ENCODE measurements at regions not wholly inside any gene's neighbourhood (a gene's known extent, or its start where the extent isn't known, plus 50 kb on each side); places are given as distances from the start of the nearest gene placed in this dataset.

DNA sequence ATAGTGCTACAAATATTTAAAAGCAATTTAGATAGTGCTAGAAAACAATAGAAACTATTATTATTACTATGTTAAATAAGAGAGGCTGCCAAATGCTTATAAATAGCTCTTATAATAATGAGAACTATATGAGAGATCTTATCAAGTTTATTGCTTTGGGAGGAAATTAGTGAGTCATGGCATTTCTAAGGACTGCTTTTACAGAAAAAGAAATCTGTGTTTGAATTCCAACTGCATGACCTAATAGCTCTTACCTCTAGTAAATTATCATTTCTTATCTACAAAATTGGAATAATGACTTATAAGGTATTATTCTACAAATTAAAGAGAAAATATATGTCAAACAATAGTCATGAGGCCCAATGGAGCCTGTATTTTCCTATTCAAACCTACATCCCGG is 177.2 kb downstream of the GABRG1 start:
- no peak overlapping the region for H3K4me3 ChIP-seq
- ATAC-seq = no peak
- no peaks in the 10 kb centered on the region for H3K36me3 ChIP-seq
- WGBS, 2 donors (ENCODE audit: low coverage in 1 of 2) = 78% methylated on average over 1 of the region's 1 CpG; no CpG with 5 or more reads in 1 of the 2 donors
- no peaks in the 10 kb centered on the region for H3K9me3 ChIP-seq
- TF ChIP-seq EP300 (IDR thresholded peaks at IDR 0.05) (no peak), POLR2A (IDR thresholded peaks at IDR 0.05) (no peak), POLR2AphosphoS5 (IDR thresholded peaks at IDR 0.05) (no peak)
- TF ChIP-seq, protein P1, sequence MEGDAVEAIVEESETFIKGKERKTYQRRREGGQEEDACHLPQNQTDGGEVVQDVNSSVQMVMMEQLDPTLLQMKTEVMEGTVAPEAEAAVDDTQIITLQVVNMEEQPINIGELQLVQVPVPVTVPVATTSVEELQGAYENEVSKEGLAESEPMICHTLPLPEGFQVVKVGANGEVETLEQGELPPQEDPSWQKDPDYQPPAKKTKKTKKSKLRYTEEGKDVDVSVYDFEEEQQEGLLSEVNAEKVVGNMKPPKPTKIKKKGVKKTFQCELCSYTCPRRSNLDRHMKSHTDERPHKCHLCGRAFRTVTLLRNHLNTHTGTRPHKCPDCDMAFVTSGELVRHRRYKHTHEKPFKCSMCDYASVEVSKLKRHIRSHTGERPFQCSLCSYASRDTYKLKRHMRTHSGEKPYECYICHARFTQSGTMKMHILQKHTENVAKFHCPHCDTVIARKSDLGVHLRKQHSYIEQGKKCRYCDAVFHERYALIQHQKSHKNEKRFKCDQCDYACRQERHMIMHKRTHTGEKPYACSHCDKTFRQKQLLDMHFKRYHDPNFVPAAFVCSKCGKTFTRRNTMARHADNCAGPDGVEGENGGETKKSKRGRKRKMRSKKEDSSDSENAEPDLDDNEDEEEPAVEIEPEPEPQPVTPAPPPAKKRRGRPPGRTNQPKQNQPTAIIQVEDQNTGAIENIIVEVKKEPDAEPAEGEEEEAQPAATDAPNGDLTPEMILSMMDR (IDR thresholded peaks at IDR 0.05) = no peak
- no peaks in the 10 kb centered on the region for H3K27me3 ChIP-seq
- no peak overlapping the region for H3K27ac ChIP-seq
- H3K4me1 ChIP-seq = no peaks in the 10 kb centered on the region

DNA sequence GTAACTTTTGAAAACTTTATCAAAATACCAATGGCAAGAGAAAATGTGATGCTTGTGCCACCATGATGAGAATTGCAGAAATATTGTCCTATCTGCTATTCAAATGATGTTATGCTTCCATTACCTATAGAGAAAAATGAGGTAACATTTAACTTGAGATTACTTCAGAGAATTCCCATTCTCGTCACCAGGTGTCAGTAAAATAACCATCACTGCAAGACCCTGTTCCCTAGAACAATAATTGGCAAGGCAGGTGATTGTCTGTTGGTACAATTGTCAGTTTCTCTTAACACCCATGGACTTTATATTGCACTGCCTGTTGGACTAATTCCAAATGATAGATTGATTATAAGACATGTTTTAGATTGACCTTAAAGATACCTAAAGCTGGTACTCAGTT is 179.9 kb downstream of the GABRG1 start:
- Histone ChIP-seq H3K36me3 (no peaks in the 10 kb centered on the region), H3K9me3 (no peaks in the 10 kb centered on the region), H3K4me3 (no peak overlapping the region), H3K4me1 (no peaks in the 10 kb centered on the region), H3K27ac (no peak overlapping the region), H3K27me3 (no peaks in the 10 kb centered on the region)
- TF ChIP-seq, protein P1 (IDR thresholded peaks at IDR 0.05) = no peak
- TF ChIP-seq EP300 (IDR thresholded peaks at IDR 0.05) (no peak), POLR2AphosphoS5 (IDR thresholded peaks at IDR 0.05) (no peak), POLR2A (IDR thresholded peaks at IDR 0.05) (no peak)
- 89 to 92% methylated on average over 1 of the region's 1 CpG for whole genome bisulfite sequencing, 2 donors (ENCODE audit: low coverage in 1 of 2)
- ATAC-seq = no peak

DNA sequence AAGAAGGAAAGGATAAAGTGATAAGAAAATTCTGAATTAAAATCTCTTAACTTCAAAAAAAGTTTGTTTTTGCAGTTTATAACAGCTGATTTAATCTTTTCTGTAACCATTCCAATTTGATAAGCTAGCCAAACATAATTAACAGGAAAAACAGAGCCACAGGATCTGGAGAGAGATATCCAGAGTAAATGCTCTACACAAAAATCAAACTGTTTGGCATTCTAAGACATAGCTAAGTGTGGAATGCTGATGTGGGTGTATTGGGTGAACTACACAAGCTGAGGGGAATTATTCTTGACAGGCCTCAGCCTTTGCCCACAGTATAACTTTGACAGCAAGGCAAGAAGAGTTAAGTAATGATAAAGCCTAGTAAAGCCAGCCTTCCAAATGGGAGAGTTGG is 184.8 kb downstream of the GABRG1 start:
- H3K27ac ChIP-seq = no peak overlapping the region
- H3K4me1 ChIP-seq = no peaks in the 10 kb centered on the region
- no peaks in the 10 kb centered on the region for H3K27me3 ChIP-seq
- no peak overlapping the region for H3K4me3 ChIP-seq
- TF ChIP-seq, protein P1 (IDR thresholded peaks at IDR 0.05) = no peak
- no peak for TF ChIP-seq POLR2AphosphoS5 (IDR thresholded peaks at IDR 0.05)
- TF ChIP-seq EP300 (IDR thresholded peaks at IDR 0.05) = no peak
- no peak for TF ChIP-seq POLR2A (IDR thresholded peaks at IDR 0.05)
- no peaks in the 10 kb centered on the region for H3K9me3 ChIP-seq
- H3K36me3 ChIP-seq = no peaks in the 10 kb centered on the region
- ATAC-seq = no peak

DNA sequence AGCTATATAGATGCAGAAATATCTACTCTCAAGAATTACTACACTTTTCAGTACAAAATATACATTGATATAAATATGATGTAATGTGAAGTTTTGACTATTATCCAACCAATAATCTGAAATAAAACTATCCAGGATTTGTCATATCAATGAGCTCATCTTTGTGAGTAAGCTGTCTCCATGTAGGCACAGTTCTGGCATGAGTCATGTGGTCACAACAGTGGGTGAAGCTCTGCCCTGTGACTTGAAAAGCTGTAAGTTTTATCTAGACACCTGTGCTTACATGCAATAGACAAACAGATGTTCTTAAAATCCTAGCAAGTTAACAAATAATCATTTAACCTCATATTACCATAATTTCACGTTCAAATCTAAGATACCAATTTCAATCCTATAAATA is 192.7 kb downstream of the GABRG1 start:
- 63 to 80% methylated on average over 1 of the region's 1 CpG for WGBS, 2 donors (ENCODE audit: low coverage in 1 of 2)
- ATAC-seq = no peak

DNA sequence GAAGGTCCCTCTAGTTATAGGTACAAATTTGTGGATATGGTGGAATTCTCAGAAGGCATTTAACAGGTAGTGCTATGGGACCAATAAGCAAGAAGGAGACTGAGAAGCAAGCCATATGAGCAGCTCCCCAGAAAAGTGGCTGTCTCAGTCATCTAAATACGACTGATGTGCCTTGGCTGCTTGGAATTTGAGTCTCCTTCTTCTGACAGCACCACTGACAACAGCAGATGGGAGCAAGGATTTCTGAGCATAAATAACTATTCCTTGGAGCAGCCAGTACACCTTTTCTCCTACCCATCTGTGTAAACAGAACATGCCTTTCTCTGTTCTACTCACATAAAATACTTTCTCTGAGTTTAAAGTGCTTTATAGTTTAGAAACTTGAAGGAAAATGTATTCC is 196.2 kb downstream of the GABRG1 start:
- 56% methylated on average over 1 of the region's 1 CpG; no CpG with 5 or more reads in 1 of the 2 donors for WGBS, 2 donors (ENCODE audit: low coverage in 1 of 2)
- no peaks in the 10 kb centered on the region for H3K27me3 ChIP-seq
- TF ChIP-seq EP300 (IDR thresholded peaks at IDR 0.05) = no peak
- no peak for TF ChIP-seq POLR2AphosphoS5 (IDR thresholded peaks at IDR 0.05)
- TF ChIP-seq, protein P1 (IDR thresholded peaks at IDR 0.05) = no peak
- TF ChIP-seq POLR2A (IDR thresholded peaks at IDR 0.05) = no peak

More for the DNA sequence above, 192.7 kb downstream of the GABRG1 start:
- TF ChIP-seq POLR2A (IDR thresholded peaks at IDR 0.05) = no peak
- no peak for TF ChIP-seq POLR2AphosphoS5 (IDR thresholded peaks at IDR 0.05)
- no peak for TF ChIP-seq EP300 (IDR thresholded peaks at IDR 0.05)
- TF ChIP-seq, protein P1 (IDR thresholded peaks at IDR 0.05) = no peak
- no peak overlapping the region for H3K27ac ChIP-seq
- H3K27me3 ChIP-seq = no peaks in the 10 kb centered on the region
- no peaks in the 10 kb centered on the region for H3K9me3 ChIP-seq
- H3K4me1 ChIP-seq = no peaks in the 10 kb centered on the region
- no peaks in the 10 kb centered on the region for H3K36me3 ChIP-seq
- H3K4me3 ChIP-seq = no peak overlapping the region

More for the DNA sequence above, 196.2 kb downstream of the GABRG1 start:
- no peaks in the 10 kb centered on the region for H3K36me3 ChIP-seq
- H3K4me1 ChIP-seq = no peaks in the 10 kb centered on the region
- H3K4me3 ChIP-seq = no peak overlapping the region
- ATAC-seq = no peak
- no peak overlapping the region for H3K27ac ChIP-seq
- no peaks in the 10 kb centered on the region for H3K9me3 ChIP-seq
